HCT116 (cell line): ENCODE measurements at regions not wholly inside any gene's neighbourhood (a gene's known extent, or its start where the extent isn't known, plus 50 kb on each side); places are given as distances from the start of the nearest gene placed in this dataset.

Experiments used
- ATAC-seq: fragments of 200-7000 bp; cut with Tn5 transposase; 2 replicates; pipeline ENCODE4 v1.9.1; 2020; ENCODE audit warnings: mild to moderate bottlenecking, moderate library complexity
- BruUV-seq: library from RNA; stranded (reverse); fragments of 400-500 nt; replicated peaks from 2 replicates; lab custom pipeline; 2021; lab: Mats Ljungman, UMichigan
- CTCF ChIA-PET: fragments of 300-600 bp; sonication (Branson Sonifier 250); formaldehyde crosslinking; loops from one replicate; lab custom pipeline; 2021; ENCODE audit warnings: antibody characterized with exemption; lab: Charles Lee
- POLR2A ChIA-PET: fragments of 300-600, 350-600 bp; sonication (Branson Sonifier 250); formaldehyde crosslinking; loops from one replicate; lab custom pipeline; 2021; ENCODE audit warnings: antibody characterized with exemption; lab: Charles Lee
- RAD21 ChIA-PET, 2 experiments: fragments of 300-600 bp; sonication (Branson Sonifier 250); formaldehyde crosslinking; loops; one replicate each; lab custom pipeline; 2023; ENCODE audit warnings: low total read pairs in 2 of 2; ENCODE audit not compliant: uncharacterized antibody in 2 of 2, unreplicated experiment in 2 of 2, low non-redundant PET in 1 of 2; lab: Charles Lee
- DNase-seq: peaks from one replicate; pipeline ENCODE4 v3.0.0-alpha.2; 2010; ENCODE audit warnings: low read depth, low spot score
- H2AFZ ChIP-seq: fragments of 200-600 bp; shearing (Covaris generic), sonication (generic); 2 replicates; pipeline ENCODE4 v1.6.1; 2017; ENCODE audit warnings: low read depth, mixed run types, mixed read lengths, antibody characterized with exemption, low read length; ENCODE audit not compliant: poor library complexity, severe bottlenecking
- H3K27ac ChIP-seq: 2 replicates; pipeline ENCODE4 v1.5.1; 2012; ENCODE audit warnings: low read depth, low read length
- H3K27me3 ChIP-seq: fragments of 200-600 bp; sonication (generic); 2 replicates; pipeline ENCODE4 v1.6.1; 2016; ENCODE audit warnings: mixed run types, low read length, mixed read lengths; ENCODE audit not compliant: insufficient read depth
- H3K36me3 ChIP-seq, 2 experiments: fragments of 200-500 bp in 1 of 2; fragments of 200-600 bp in 1 of 2; sonication (Bioruptor generic) in 1 of 2; sonication (generic) in 1 of 2; 2 replicates each; pipeline versions ENCODE4 v1.5.1 to v1.6.1; 2014 to 2016; ENCODE audit warnings: low read length in 2 of 2, inconsistent platforms in 1 of 2, mixed read lengths in 1 of 2, mixed run types in 1 of 2; ENCODE audit not compliant: insufficient read depth in 2 of 2, control insufficient read depth in 1 of 2
- H3K4me1 ChIP-seq, 2 experiments: fragments of 200-600 bp in 1 of 2; sonication (generic) in 1 of 2; 2 replicates each; pipeline versions ENCODE4 v1.5.1 to v1.6.1; 2012 to 2017; ENCODE audit warnings: low read length in 2 of 2, inconsistent platforms in 1 of 2, mild to moderate bottlenecking in 1 of 2, mixed read lengths in 1 of 2, mixed run types in 1 of 2, moderate library complexity in 1 of 2; ENCODE audit not compliant: insufficient read depth in 2 of 2, control insufficient read depth in 1 of 2
- H3K4me2 ChIP-seq: fragments of 200-600 bp; sonication (generic); 2 replicates; pipeline ENCODE4 v1.6.1; 2017; ENCODE audit warnings: mixed run types, low read length, mixed read lengths
- H3K4me3 ChIP-seq, 2 experiments: fragments of 200-600 bp in 1 of 2; sonication (generic) in 1 of 2; replicated peaks in 1 of 2; 2 replicates each; pipeline ENCODE4 v1.5.1; 2011 to 2016; ENCODE audit warnings: low read length in 2 of 2, control low read depth in 1 of 2, low read depth in 1 of 2, mild to moderate bottlenecking in 1 of 2, mixed read lengths in 1 of 2, mixed run types in 1 of 2
- H3K79me2 ChIP-seq: fragments of 200-600 bp; sonication (generic); 2 replicates; pipeline ENCODE4 v1.6.1; 2017; ENCODE audit warnings: mild to moderate bottlenecking, mixed run types, low read length, moderate library complexity, mixed read lengths; ENCODE audit not compliant: insufficient read depth
- H3K9ac ChIP-seq: fragments of 200-600 bp; sonication (generic); 2 replicates; pipeline ENCODE4 v1.6.1; 2016; ENCODE audit warnings: low read length, mixed read lengths
- H3K9me2 ChIP-seq: fragments of 200-600 bp; sonication (generic), shearing (Covaris generic); 2 replicates; pipeline ENCODE4 v1.6.1; 2017; ENCODE audit warnings: mixed run types, mild to moderate bottlenecking, moderate library complexity; ENCODE audit not compliant: insufficient read depth
- H3K9me3 ChIP-seq, 2 experiments: fragments of 200-500 bp in 1 of 2; fragments of 200-600 bp in 1 of 2; sonication (Bioruptor generic) in 1 of 2; sonication (generic) in 1 of 2; 2 replicates each; pipeline ENCODE4 v1.6.1; 2014 to 2017; ENCODE audit warnings: low read length in 2 of 2, mixed read lengths in 2 of 2, inconsistent platforms in 1 of 2, low read depth in 1 of 2, mild to moderate bottlenecking in 1 of 2, mixed run types in 1 of 2, moderate library complexity in 1 of 2; ENCODE audit not compliant: control insufficient read depth in 1 of 2, insufficient read depth in 1 of 2
- H4K20me1 ChIP-seq: fragments of 200-600 bp; sonication (generic), shearing (Covaris generic); 2 replicates; pipeline ENCODE4 v1.6.1; 2017; ENCODE audit warnings: mixed run types, mild to moderate bottlenecking, moderate library complexity; ENCODE audit not compliant: insufficient read depth
- CBX3 ChIP-seq: IDR thresholded peaks from 2 replicates; pipeline ENCODE4 v1.6.1; 2012; ENCODE audit warnings: low read depth
- CEBPB ChIP-seq: IDR thresholded peaks from 2 replicates; pipeline ENCODE4 v1.6.1; 2012; ENCODE audit warnings: low read depth
- ELF1 ChIP-seq: IDR thresholded peaks from 2 replicates; pipeline ENCODE4 v1.6.1; 2012; ENCODE audit warnings: low read depth, borderline replicate concordance
- EZH2phosphoT487 ChIP-seq: fragments of 200-600 bp; IDR thresholded peaks from 2 replicates; pipeline ENCODE4 v1.6.1; 2018; ENCODE audit warnings: antibody characterized with exemption, borderline replicate concordance
- FOSL1 ChIP-seq: IDR thresholded peaks from 2 replicates; pipeline ENCODE4 v1.6.1; 2012; ENCODE audit warnings: low read depth
- POLR2A ChIP-seq: IDR thresholded peaks from 2 replicates; pipeline ENCODE4 v1.7.0; 2011; ENCODE audit warnings: borderline replicate concordance; ENCODE audit not compliant: insufficient read depth, insufficient read length; ENCODE audit errors: extremely low read depth
- POLR2AphosphoS5 ChIP-seq: IDR thresholded peaks from 2 replicates; pipeline ENCODE4 v1.6.1; 2011; ENCODE audit warnings: mild to moderate bottlenecking, low read depth, low read length, moderate library complexity
- RAD21 ChIP-seq: IDR thresholded peaks from 2 replicates; pipeline ENCODE4 v1.6.1; 2012; ENCODE audit warnings: low read depth, mild to moderate bottlenecking
- SIN3A ChIP-seq: IDR thresholded peaks from 2 replicates; pipeline ENCODE4 v1.6.1; 2012; ENCODE audit warnings: low read depth
- SP1 ChIP-seq: IDR thresholded peaks from 2 replicates; pipeline ENCODE4 v1.6.1; 2012; ENCODE audit warnings: low read depth
- ZFX ChIP-seq: fragments of 450-650 bp; IDR thresholded peaks from 2 replicates; pipeline ENCODE4 v1.6.1; 2017
- intact Hi-C: fragments of 100-400 bp; cut with micrococcal nuclease; formaldehyde crosslinking; loops from 2 replicates; pipeline ENCODE4 v1.10.0; 2022
- TF ChIP-seq, protein P1 (sequence below): IDR thresholded peaks from 2 replicates; pipeline ENCODE4 v1.6.1; 2012
- TF ChIP-seq, protein P2 (sequence below): IDR thresholded peaks from 2 replicates; pipeline ENCODE4 v1.6.1; 2011; ENCODE audit warnings: mild to moderate bottlenecking, low read length, moderate library complexity; ENCODE audit not compliant: insufficient replicate concordance; ENCODE audit errors: extremely low read depth
- TF ChIP-seq, protein P3 (sequence below): IDR thresholded peaks from 2 replicates; pipeline ENCODE4 v1.6.1; 2012

DNA sequence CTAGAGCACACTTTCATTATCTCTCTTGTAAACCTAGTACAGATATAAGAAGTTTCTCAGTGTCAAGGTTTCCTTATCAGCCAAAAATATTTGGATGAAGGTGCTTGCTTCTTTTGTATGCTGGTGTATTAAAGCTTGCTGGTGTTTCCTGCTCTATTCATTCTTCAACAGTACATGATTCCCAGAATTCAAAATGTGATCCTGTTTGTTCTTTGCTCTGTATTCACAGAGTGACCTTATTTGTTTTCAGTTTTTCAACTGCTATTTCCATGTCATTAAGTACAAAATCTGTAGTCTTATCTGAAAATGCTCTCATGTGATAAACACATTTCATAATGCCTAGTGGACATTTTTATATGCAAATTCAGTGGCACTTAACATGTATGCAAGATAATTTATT is 1185.8 kb downstream of the SUCLG1 start:
- intact Hi-C loops: no loop called here
- Histone ChIP-seq H3K79me2 (no peaks in the 10 kb centered on the region), H3K4me3 (no peak overlapping the region), H4K20me1 (no peaks in the 10 kb centered on the region), H3K4me2 (no peak overlapping the region)
- BruUV-seq: no TSS peak
- no peak for TF ChIP-seq RAD21
- TF ChIP-seq, protein P1, sequence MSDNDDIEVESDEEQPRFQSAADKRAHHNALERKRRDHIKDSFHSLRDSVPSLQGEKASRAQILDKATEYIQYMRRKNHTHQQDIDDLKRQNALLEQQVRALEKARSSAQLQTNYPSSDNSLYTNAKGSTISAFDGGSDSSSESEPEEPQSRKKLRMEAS: no peak
- no peak for TF ChIP-seq POLR2AphosphoS5
- no peak for TF ChIP-seq EZH2phosphoT487
- no peak for TF ChIP-seq CEBPB
- TF ChIP-seq SP1: no peak
- TF ChIP-seq, protein P2, sequence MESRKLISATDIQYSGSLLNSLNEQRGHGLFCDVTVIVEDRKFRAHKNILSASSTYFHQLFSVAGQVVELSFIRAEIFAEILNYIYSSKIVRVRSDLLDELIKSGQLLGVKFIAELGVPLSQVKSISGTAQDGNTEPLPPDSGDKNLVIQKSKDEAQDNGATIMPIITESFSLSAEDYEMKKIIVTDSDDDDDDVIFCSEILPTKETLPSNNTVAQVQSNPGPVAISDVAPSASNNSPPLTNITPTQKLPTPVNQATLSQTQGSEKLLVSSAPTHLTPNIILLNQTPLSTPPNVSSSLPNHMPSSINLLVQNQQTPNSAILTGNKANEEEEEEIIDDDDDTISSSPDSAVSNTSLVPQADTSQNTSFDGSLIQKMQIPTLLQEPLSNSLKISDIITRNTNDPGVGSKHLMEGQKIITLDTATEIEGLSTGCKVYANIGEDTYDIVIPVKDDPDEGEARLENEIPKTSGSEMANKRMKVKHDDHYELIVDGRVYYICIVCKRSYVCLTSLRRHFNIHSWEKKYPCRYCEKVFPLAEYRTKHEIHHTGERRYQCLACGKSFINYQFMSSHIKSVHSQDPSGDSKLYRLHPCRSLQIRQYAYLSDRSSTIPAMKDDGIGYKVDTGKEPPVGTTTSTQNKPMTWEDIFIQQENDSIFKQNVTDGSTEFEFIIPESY: no peak
- no peak for TF ChIP-seq POLR2A
- TF ChIP-seq SIN3A: no peak
- TF ChIP-seq FOSL1: no peak
- TF ChIP-seq ELF1: no peak
- no peak for TF ChIP-seq ZFX
- no peak for TF ChIP-seq CBX3
- TF ChIP-seq, protein P3, sequence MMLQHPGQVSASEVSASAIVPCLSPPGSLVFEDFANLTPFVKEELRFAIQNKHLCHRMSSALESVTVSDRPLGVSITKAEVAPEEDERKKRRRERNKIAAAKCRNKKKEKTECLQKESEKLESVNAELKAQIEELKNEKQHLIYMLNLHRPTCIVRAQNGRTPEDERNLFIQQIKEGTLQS: no peak
- TF ChIP-seq, all 23 proteins: peak for 0
- DNase-seq (no peak), ATAC-seq (no peak)
- H3K9me2 ChIP-seq: 0 out of 2 replicates have a peak, but pooled peaks cover 2% of the 10 kb centered on the region
- ChIA-PET POLR2A (no interaction called here), RAD21 (no interaction called here), CTCF (no interaction called here)
- H3K9me3 ChIP-seq: no peaks in the 10 kb centered on the region
- H3K9ac ChIP-seq: no peak overlapping the region
- H3K27ac ChIP-seq: no peak overlapping the region
- no peaks in the 10 kb centered on the region for H3K27me3 ChIP-seq
- no peaks in the 10 kb centered on the region for H3K4me1 ChIP-seq
- H3K36me3 ChIP-seq: no peaks in the 10 kb centered on the region
- H2AFZ ChIP-seq: no peak overlapping the region
